DOHH2 (cell line): ENCODE measurements at regions not wholly inside any gene's neighbourhood (a gene's known extent, or its start where the extent isn't known, plus 50 kb on each side); places are given as distances from the start of the nearest gene placed in this dataset.

Experiments used
- CTCF ChIP-seq: fragments of 200-600 bp; sonication (generic); IDR thresholded peaks from one replicate; pipeline ENCODE4 v1.5.1; 2014; ENCODE audit warnings: antibody characterized with exemption, mild to moderate bottlenecking, low read depth, low read length; ENCODE audit not compliant: poor library complexity, severe bottlenecking
- EZH2phosphoT487 ChIP-seq: fragments of 200-600 bp; sonication (generic); IDR thresholded peaks from 2 replicates; pipeline ENCODE4 v1.6.1; 2017; ENCODE audit warnings: borderline replicate concordance, mild to moderate bottlenecking, antibody characterized with exemption, low read length, moderate library complexity, mixed read lengths

- TF ChIP-seq EZH2phosphoT487 (no peak), CTCF (no peak)
Measured at GRCh38 chr17:12227547-12227946, 206.9 kb downstream of the MAP2K4 start.
